Stimulated activated CD4-positive, alpha-beta T cell treated with anti-CD3 and anti-CD28 coated beads, Interleukin-1b, Interleukin-23, amount 100 ng/mL, for 48 hours (primary cell): ENCODE measurements at regions not wholly inside any gene's neighbourhood (a gene's known extent, or its start where the extent isn't known, plus 50 kb on each side); places are given as distances from the start of the nearest gene placed in this dataset.
"Not testable (repeated sequence)": the region's sequence is repeated elsewhere in the genome, so short reads cannot be mapped to it uniquely, and the experiment has no call there.

Source experiments
- DNase-seq: peaks from one replicate; pipeline ENCODE4 v3.0.0-alpha.2; 2020

DNA sequence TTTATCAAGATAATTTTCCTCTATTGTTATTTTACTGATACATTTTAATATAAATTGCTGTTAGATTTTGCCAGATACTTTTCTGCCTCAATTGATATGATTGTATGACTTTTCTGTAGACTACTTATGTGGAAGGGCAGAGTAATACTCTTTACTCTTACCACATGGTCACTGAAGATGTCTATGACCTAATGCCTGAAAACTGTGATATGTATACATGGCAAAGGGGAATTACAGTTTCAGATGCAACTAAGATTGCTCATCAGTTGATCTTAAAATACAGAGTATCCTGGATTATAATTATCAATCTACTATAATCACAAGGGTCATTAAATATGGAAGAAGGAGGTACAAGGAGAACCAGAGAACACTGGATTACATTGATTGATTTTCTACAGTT lies 1528.0 kb downstream of the BRINP3 start:
- no peak for DNase-seq

DNA sequence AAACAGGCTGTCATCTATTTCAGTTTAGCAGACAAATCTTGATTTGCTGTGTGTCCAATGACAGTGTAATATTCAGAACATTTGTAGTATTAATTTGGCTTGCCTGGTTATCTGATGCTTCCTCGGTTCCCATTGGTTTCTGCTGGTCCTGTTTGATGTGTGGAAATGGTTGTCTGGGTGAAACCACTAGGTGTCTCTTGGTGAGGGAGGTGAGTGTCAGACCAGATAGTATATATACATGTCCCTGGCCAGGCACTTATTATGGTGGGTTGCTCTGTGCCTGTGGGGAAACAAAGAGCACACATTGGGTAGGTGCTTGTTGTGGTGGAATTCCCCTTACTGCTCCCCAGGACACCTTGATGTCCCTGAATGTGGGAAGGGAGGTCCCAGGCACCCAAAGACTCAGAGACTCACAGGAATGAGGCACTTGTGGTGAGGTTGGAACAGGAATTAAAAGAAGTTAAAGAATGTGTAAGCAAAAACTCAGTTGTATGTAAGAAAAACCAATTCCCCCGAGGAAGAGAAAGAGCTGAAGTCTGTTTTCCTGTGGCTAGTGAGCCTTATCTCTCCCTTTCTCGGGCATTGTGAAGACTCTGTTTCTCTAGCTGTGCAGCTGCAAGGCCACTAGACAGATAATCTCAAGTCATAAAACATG lies 1519.1 kb downstream of the BRINP3 start:
- DNase-seq = no peak

DNA sequence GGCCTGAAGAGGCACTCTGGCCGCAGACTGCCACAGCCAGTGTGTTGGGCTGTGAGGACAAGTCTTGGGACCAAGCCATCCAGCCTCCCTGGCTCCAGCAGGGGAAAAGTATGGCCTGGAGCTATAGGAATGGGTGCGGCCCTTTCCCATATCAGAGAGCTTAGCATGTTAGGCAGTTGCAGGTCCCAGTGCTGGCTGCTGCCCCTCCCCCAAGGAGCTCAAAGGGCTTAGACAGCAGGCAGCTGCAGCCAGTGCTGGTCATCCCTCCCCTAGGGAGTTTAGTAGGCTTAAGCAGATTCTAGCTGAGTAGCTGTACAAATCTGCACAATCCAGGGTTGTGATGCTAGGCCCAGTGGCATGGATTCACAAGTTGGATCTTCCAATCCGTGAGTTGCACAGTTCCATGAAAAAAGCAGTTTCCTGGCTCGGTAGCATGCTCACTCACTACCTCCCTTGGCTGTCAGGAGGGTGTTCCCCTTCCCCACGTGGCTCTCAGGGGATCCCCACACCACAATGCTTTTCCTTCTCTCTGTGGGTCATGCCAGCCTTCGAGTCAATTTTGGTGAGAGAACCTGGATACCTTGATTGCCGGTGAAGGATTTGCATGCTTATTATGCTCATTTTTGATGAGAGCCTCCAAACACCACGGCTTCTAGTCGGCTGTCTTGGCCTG lies 1490.8 kb downstream of the BRINP3 start:
- DNase-seq = no peak

GRCh38 chr1:188988589-188988988 lies 1489.1 kb downstream of the BRINP3 start:
- DNase-seq = no peak

DNA sequence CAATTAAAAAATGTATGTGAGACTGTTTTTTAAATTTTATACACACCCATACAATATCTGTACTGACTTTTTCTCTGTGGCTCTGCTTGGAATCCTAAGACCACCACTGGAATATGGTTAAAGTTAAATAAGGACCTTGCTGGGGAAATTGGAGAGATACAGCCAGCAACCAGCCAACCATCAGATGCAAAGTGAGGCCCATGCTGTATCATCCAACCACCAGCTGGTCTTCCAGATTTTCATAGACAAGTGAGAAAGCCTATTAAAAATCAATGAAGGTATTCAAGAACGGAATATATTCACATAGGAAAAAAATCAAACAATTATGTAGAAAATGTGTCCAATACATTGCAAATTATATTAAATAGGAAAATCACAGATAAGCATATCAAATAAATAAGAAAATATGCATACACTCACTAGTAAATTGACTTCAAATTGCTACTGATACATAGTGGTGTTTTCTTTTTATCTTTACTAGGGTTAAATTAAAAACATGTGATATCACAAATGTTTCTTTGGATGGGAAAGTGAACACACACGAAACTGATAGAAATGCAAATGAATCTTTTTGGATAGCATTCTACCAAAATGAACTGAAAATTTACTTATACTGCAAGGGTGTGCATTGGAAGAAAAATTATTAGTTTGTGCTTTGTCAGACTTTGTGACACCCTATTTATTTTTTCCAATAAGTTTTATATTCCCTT lies 1486.3 kb downstream of the BRINP3 start:
- no peak for DNase-seq

DNA sequence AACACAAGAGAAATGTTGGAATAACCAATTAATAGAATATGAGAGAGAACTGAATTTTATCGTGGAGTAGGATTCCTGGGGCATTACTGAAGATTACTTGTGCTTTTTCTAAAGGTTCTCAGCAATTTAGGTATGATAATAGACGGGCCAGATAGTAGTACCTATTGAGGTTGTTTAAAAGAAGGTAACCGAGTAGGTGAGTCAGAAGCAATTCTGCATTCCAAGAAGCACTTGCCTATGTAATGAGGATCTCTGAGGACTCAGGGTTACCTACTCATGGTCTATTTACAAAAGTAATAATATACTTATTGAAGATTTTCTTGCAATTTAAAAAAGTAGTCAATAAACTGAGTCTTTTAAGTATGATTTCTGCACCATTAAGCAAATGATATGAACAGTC lies 1469.8 kb downstream of the BRINP3 start:
- DNase-seq = no peak

GRCh38 chr1:189021577-189021976 lies 1456.1 kb downstream of the BRINP3 start:
- DNase-seq = no peak

DNA sequence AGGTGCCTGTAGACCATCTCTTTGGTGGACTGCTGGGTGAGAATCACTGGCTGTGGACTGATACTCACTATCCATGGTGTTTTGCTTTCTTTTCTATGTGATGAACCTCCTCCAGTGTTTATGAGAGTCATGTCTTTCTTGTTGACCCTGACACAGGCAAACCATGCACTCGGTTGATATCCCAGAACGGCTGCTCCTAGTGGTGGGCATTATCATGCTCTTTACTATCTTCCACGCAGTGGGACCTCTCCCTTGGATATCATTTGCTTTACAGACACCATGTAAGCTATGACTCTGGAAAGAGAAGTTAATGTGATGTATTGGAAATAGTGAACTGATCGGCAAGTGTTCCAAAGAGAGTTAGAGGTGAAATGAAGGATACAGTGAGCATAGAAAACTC lies 1455.6 kb downstream of the BRINP3 start:
- DNase-seq = no peak

DNA sequence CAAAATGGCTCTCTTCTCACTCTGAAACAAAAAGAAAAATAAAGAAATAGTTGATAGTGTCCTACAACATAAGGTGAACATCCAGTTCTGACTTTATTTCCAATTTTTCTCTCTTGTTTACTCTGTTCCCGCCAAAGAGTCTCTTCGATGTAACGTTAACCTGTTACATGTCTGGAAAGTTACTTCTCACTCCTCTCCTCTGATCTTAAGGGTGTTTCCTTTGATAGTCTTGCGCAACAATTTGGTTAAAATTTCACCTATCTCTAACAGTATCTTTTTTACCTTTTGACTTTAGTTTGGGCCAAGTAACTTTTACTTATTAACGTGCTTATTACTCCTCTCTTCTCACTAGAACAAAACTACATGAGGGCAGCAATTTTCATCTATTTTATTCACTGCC lies 1450.2 kb downstream of the BRINP3 start:
- no peak for DNase-seq

GRCh38 chr1:189033169-189033568 lies 1444.5 kb downstream of the BRINP3 start:
- DNase-seq = no peak

DNA sequence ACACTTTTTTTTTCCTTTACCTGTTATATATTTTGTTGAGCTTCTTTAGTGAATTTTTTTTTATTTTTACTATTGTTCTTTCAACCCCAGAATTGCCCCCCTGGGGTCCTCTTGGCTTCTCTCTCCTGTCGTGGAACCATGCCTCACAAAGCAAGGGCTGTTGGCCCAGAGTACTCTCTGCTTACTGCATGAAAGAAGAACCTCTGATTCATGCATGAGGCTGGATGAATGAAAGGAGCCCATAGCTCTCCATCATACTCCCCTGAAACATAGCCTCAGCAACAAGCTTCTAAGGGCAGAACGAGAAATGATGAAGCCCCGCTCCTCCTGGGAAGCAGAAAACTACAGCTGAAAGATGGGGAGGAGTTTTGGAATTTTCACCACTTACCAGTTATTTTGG lies 1441.0 kb downstream of the BRINP3 start:
- DNase-seq = no peak

GRCh38 chr1:189046127-189046526 lies 1431.5 kb downstream of the BRINP3 start:
- no peak for DNase-seq

- no peak for DNase-seq
Observed at GRCh38 chr1:189084811-189085210, 1392.9 kb downstream of the BRINP3 start.

GRCh38 chr1:189103956-189104355 lies 1373.7 kb downstream of the BRINP3 start:
- no peak for DNase-seq

GRCh38 chr1:189117072-189117770 lies 1360.4 kb downstream of the BRINP3 start:
- no peak for DNase-seq

DNA sequence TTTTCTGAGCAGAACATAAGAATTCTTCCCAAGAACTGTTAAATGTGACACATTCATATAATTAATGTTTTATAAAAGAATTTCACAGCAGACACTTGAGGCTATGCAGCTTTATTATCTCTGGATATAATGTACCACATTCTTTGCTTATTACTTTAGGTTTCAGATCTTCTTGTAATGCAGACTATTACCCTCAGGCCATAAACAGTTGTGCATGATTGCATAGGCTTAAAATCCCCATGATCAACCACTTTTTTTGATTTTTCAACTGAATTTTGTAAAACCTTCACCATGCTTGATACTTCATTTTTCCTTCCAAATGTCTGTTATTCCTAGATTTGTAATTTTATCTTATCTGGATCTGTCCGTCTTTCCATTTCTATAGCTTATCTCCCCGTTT lies 1355.7 kb downstream of the BRINP3 start:
- DNase-seq = no peak

DNA sequence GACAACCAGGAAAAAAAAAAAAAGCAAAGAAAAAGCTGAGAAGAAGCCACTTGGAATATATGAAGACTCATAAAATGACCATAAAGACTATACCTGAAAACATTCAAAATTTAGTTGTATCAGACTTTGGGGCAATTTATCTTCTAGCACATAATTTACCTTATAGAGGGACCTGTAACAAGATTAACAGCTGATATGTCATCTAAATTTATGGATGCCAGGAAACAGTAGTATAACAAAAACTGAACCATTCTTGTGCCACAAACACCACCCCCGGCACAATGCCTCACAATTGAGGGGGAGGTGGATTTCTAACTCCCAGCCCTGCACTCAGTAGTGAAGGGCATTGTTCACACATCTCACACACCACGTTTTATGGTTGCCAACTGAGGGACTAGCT lies 1352.0 kb downstream of the BRINP3 start:
- DNase-seq = no peak

DNA sequence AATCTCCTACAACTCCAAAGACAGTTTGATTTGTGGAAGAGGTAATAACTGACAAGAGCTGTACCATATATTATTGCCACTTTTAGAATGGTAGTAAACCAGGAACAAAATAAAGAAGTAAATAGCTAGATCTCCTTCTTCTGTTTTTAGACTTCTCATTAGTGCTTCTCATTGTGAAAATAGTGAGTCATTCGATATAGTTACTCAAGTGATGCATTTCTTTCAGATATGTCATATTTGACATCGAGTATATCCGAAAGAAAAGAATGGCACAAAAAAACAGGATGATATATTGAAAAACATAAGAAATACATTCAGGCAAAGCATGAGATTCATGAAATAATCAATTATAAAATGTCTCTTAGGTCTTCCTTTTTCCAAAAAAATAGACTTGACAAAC lies 1346.1 kb downstream of the BRINP3 start:
- no peak for DNase-seq

GRCh38 chr1:189139748-189140147 lies 1337.9 kb downstream of the BRINP3 start:
- DNase-seq = not testable (repeated sequence)

GRCh38 chr1:189141056-189141455 lies 1336.6 kb downstream of the BRINP3 start:
- DNase-seq = no peak

GRCh38 chr1:189149547-189150375 lies 1327.9 kb downstream of the BRINP3 start:
- DNase-seq = no peak

DNA sequence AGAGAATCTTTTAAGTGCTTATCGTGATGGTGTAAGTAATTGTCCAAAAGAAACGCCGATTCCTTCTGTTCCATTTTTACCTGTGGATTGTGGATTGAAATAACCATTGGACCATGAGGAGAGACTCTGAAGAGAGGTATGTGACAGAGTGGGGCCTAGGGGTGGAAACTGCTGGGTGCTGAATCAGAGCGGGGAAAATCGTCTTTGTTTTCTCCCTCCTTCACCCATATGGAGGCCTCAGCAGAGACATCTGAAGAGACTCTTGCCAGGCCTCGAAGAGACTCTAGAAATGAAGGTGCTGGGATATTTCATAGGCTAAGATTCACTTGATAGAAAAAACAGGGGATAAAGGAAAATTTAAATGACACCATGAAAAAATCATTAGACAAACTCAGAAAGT lies 1327.0 kb downstream of the BRINP3 start:
- no peak for DNase-seq

- DNase-seq = no peak
Observed at GRCh38 chr1:189151361-189151760, 1326.3 kb downstream of the BRINP3 start.
